Spleen (tissue), 11 donors: ENCODE measurements at regions not wholly inside any gene's neighbourhood (a gene's known extent, or its start where the extent isn't known, plus 50 kb on each side); places are given as distances from the start of the nearest gene placed in this dataset.
A peak's percentile ranks its signal among the peaks of the same experiment; 100 is the strongest.
"Not testable (repeated sequence)": the region's sequence is repeated elsewhere in the genome, so short reads cannot be mapped to it uniquely, and the experiment has no call there.

Source experiments
- DNase-seq: peaks from one replicate; pipeline ENCODE4 v3.0.0-alpha.2; 2020
- H3K27ac ChIP-seq, 8 donors: fragments of 200-600 bp; sonication (generic) in 7 of 8; 1 replicate in 4 of 8; 2 replicates in 4 of 8; pipeline versions ENCODE4 v1.5.0 to v1.8.0; 2016 to 2021; ENCODE audit warnings: inconsistent platforms in 4 of 8, mild to moderate bottlenecking in 4 of 8, moderate library complexity in 1 of 8
- H3K27me3 ChIP-seq, 7 donors: fragments of 200-600 bp; sonication (generic) in 6 of 7; replicated peaks in 1 of 7; 1 replicate in 4 of 7; 2 replicates in 3 of 7; pipeline versions ENCODE4 v1.5.0 to v1.8.0; 2016 to 2021; ENCODE audit warnings: inconsistent platforms in 3 of 7, mild to moderate bottlenecking in 1 of 7
- H3K36me3 ChIP-seq, 6 donors: fragments of 200-600 bp; sonication (generic) in 5 of 6; 1 replicate in 4 of 6; 2 replicates in 2 of 6; pipeline versions ENCODE4 v1.5.0 to v1.8.0; 2016 to 2021; ENCODE audit warnings: inconsistent platforms in 2 of 6
- H3K4me1 ChIP-seq, 6 donors: fragments of 200-600 bp; sonication (generic) in 5 of 6; 1 replicate in 3 of 6; 2 replicates in 3 of 6; pipeline versions ENCODE4 v1.5.0 to v1.8.0; 2016 to 2021; ENCODE audit warnings: inconsistent platforms in 3 of 6
- H3K4me3 ChIP-seq, 8 donors: fragments of 200-600 bp; sonication (generic) in 7 of 8; 1 replicate in 4 of 8; 2 replicates in 4 of 8; pipeline versions ENCODE4 v1.5.0 to v1.8.0; 2016 to 2021; ENCODE audit warnings: inconsistent platforms in 4 of 8, mild to moderate bottlenecking in 4 of 8, moderate library complexity in 2 of 8
- H3K9me3 ChIP-seq, 8 donors: fragments of 200-600 bp; sonication (generic) in 7 of 8; 1 replicate in 4 of 8; 2 replicates in 4 of 8; pipeline versions ENCODE4 v1.5.0 to v1.8.0; 2016 to 2021; ENCODE audit warnings: inconsistent platforms in 4 of 8
- POLR2A ChIP-seq, 3 donors: fragments of 450-650 bp; IDR thresholded peaks; one replicate each; pipeline ENCODE4 v1.5.1; 2017; ENCODE audit warnings: antibody characterized with exemption in 3 of 3, mild to moderate bottlenecking in 1 of 3
- POLR2AphosphoS5 ChIP-seq, 3 donors: sonication (generic); formaldehyde crosslinking; IDR thresholded peaks; one replicate each; pipeline ENCODE4 v1.5.1; 2017; ENCODE audit warnings: antibody characterized with exemption in 3 of 3
- WGBS, 5 donors: extraction: QIAGEN DNeasy Blood & Tissue Kit in 3 of 5; methylation state at CpG; one replicate each; pipeline versions ENCODE4 v1.1.5 to v1.1.7; 2013 to 2018; 5-methylcytosine and 5-hydroxymethylcytosine counted together
- intact Hi-C: fragments of 100-400 bp; cut with DNase I; formaldehyde crosslinking; loops from one replicate; pipeline ENCODE4 v1.15.0; 2023; ENCODE audit warnings: low total_unique reads
- TF ChIP-seq, protein P1 (sequence below), 11 experiments: fragments of 200-600 bp in 7 of 11; fragments of 450-650 bp in 4 of 11; sonication (generic) in 4 of 11; IDR thresholded peaks in 8 of 11; conservative IDR thresholded peaks in 3 of 11; 1 replicate in 7 of 11; 2 replicates in 4 of 11; pipeline versions ENCODE4 v1.4.0 to v1.8.0; 2016 to 2021; ENCODE audit warnings: antibody characterized with exemption in 11 of 11, inconsistent platforms in 4 of 11, mild to moderate bottlenecking in 1 of 11
- donor health status: healthy with polysubstance abuse.
- donor health status: DM: no; HTN: no; CAD: no; lungs with moderate emphysema.
- donor health status: DM: no; HTN: no; CAD: no.
- donor health status: Bipolar disorder and iron deficiency.
- donor health status: healthy.
- donor health status: DM: no; HTN: no; CAD: no.
- donor health status: DM: yes; HTN: yes; CAD: no.

- Histone ChIP-seq H3K4me3 (no peak overlapping the region), H3K9me3 (no peaks in the 10 kb centered on the region), H3K36me3 (no peaks in the 10 kb centered on the region), H3K27ac (no peak overlapping the region), H3K4me1 (no peaks in the 10 kb centered on the region), H3K27me3 (no peaks in the 10 kb centered on the region)
- intact Hi-C loops, result no loop called here
- no peak for DNase-seq
- TF ChIP-seq, protein P1, sequence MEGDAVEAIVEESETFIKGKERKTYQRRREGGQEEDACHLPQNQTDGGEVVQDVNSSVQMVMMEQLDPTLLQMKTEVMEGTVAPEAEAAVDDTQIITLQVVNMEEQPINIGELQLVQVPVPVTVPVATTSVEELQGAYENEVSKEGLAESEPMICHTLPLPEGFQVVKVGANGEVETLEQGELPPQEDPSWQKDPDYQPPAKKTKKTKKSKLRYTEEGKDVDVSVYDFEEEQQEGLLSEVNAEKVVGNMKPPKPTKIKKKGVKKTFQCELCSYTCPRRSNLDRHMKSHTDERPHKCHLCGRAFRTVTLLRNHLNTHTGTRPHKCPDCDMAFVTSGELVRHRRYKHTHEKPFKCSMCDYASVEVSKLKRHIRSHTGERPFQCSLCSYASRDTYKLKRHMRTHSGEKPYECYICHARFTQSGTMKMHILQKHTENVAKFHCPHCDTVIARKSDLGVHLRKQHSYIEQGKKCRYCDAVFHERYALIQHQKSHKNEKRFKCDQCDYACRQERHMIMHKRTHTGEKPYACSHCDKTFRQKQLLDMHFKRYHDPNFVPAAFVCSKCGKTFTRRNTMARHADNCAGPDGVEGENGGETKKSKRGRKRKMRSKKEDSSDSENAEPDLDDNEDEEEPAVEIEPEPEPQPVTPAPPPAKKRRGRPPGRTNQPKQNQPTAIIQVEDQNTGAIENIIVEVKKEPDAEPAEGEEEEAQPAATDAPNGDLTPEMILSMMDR (IDR thresholded peaks at IDR 0.05 in 8 of 11, conservative IDR thresholded peaks at IDR 0.05 in 3 of 11), result no peak
- no peak for TF ChIP-seq POLR2A (IDR thresholded peaks at IDR 0.05)
- no peak for TF ChIP-seq POLR2AphosphoS5 (IDR thresholded peaks at IDR 0.05)
- WGBS, 5 donors, result 73 to 84% (median 78%) methylated on average over 4 of the region's 4 CpGs
Measured at GRCh38 chr18:71040161-71040560, 751.3 kb downstream of the SOCS6 start.

DNA sequence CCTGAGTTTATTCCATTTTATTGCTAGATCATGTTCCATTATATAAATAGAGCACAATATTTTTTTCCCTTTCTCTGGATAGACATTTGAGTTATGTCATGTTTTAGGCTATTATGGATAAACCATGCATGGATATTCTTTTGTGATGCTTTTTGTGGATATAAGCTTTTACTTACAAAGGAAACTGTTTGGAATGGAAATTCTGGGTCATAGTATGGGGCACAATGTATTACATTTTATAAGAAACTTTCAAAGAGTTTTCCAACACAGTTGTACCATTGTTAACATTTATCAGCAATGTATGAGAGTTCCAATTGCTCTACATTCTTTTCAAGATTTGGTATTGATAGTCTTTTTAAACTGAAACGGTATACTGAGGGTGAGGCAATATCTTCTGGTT lies 749.4 kb downstream of the SOCS6 start:
- Histone ChIP-seq H3K4me1 (no peaks in the 10 kb centered on the region), H3K27me3 (no peaks in the 10 kb centered on the region), H3K4me3 (no peak overlapping the region), H3K27ac (no peak overlapping the region), H3K9me3 (no peaks in the 10 kb centered on the region), H3K36me3 (no peaks in the 10 kb centered on the region)
- TF ChIP-seq, protein P1 (IDR thresholded peaks at IDR 0.05 in 8 of 11, conservative IDR thresholded peaks at IDR 0.05 in 3 of 11), result no peak
- TF ChIP-seq POLR2A (IDR thresholded peaks at IDR 0.05), result no peak
- no peak for TF ChIP-seq POLR2AphosphoS5 (IDR thresholded peaks at IDR 0.05)
- intact Hi-C loops, result no loop called here
- WGBS, 5 donors, result 47 to 80% (median 76%) methylated on average over 1 of the region's 1 CpG
- no peak for DNase-seq

- Histone ChIP-seq H3K27ac (peak overlapping the region in 3 of 8 donors; percentile 22 to 47 (median 24)), H3K27me3 (no peaks in the 10 kb centered on the region), H3K9me3 (peaks cover 0 to 4% (median 0%) of the 10 kb centered on the region in 8 donors), H3K36me3 (no peaks in the 10 kb centered on the region), H3K4me1 (no peaks in the 10 kb centered on the region), H3K4me3 (no peak overlapping the region)
- intact Hi-C loops, result no loop called here
- WGBS, 5 donors, result 19 to 40% (median 24%) methylated on average over 1 of the region's 1 CpG
- TF ChIP-seq POLR2A (IDR thresholded peaks at IDR 0.05), result no peak
- DNase-seq, result no peak
Measured at GRCh38 chr18:71036783-71037182, 747.9 kb downstream of the SOCS6 start.

DNA sequence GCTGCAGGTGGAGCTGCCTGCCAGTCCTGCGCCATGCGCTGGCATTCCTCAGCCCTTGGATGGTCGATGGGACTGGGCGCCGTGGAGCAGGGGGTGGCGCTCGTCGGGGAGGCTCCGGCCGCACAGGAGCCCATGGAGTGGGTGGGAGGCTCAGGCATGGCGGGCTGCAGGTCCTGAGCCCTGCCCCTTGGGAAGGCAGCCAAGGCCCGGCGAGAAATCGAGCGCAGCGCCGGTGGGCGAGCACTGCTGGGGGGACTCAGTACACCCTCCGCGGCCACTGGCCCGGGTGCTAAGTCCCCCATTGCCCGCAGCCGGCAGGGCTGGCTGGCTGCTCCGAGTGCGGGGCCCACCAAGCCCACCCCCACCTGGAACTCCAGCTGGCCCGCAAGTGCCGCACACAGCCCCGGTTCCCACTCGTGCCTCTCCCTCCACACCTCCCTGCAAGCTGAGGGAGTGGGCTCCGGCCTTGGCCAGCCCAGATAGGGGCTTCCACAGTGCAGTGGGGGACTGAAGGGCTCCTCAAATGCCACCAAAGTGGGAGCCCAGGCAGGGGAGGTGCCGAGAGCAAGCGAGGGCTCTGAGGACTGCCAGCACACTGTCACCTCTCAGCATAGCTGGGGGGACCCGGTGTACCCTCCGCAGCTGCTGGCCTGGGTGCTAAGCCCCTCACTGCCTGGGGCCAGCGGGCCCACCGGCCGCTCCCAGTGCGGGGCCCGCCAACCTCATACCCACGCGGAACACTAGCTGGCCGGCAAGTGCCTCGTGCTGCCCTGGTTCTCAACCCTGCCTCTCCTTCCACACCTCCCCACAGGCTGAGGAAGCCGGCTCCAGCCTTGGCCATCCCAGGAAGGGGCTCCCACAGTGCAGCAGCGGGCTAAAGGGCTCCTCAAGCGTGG lies 742.7 kb downstream of the SOCS6 start:
- H3K27ac ChIP-seq, H3K36me3 ChIP-seq, H3K27me3 ChIP-seq, DNase-seq, intact Hi-C loops, H3K4me3 ChIP-seq, H3K4me1 ChIP-seq: not testable (repeated sequence)
- H3K9me3 ChIP-seq, result peaks cover 0 to 37% (median 13%) of the 10 kb centered on the region in 8 donors
- WGBS, 5 donors, result 90 to 97% (median 92%) methylated on average over 16 to 46 of the region's 46 CpGs

GRCh38 chr18:71030085-71030484 lies 741.2 kb downstream of the SOCS6 start:
- H3K27ac ChIP-seq, H3K4me1 ChIP-seq, H3K4me3 ChIP-seq, intact Hi-C loops, H3K27me3 ChIP-seq, H3K36me3 ChIP-seq, DNase-seq: not testable (repeated sequence)
- H3K9me3 ChIP-seq, result peaks cover 0 to 37% (median 13%) of the 10 kb centered on the region in 8 donors
- 93 to 100% (median 95%) methylated on average over 4 to 8 of the region's 8 CpGs for WGBS, 5 donors
